ENCODE measurements at regions not wholly inside any gene's neighbourhood (a gene's known extent, or its start where the extent isn't known, plus 50 kb on each side); places are given as distances from the start of the nearest gene placed in this dataset.

- TF ChIP-seq CTCF (IDR thresholded peaks at IDR 0.05) (no peak), POLR2A (IDR thresholded peaks at IDR 0.05) (no peak)
Measured at GRCh38 chr20:51185861-51186260, 163.0 kb upstream of the KCNG1 start.
